WTC11 (cell line): ENCODE measurements at regions not wholly inside any gene's neighbourhood (a gene's known extent, or its start where the extent isn't known, plus 50 kb on each side); places are given as distances from the start of the nearest gene placed in this dataset.

Source experiments
- ATAC-seq: fragments of 200-7000 bp; cut with Tn5 transposase; 2 replicates; pipeline ENCODE4 v1.10.0; 2021; ENCODE audit warnings: mild to moderate bottlenecking, moderate library complexity
- CTCF ChIA-PET: fragments of 300-600 bp; sonication (Branson Sonifier 250); formaldehyde crosslinking; loops from one replicate; lab custom pipeline; 2021; ENCODE audit warnings: antibody characterized with exemption; lab: Charles Lee
- POLR2A ChIA-PET: fragments of 350-600 bp; sonication (Branson Sonifier 250); formaldehyde crosslinking; loops from one replicate; lab custom pipeline; 2021; ENCODE audit warnings: antibody characterized with exemption; lab: Charles Lee
- DNase-seq: peaks from one replicate; pipeline ENCODE4 v3.0.0; 2021; ENCODE audit warnings: low spot score
- H3K27ac Mint-ChIP-seq: 2 replicates; pipeline ENCODE4 v1.8.0; 2021; ENCODE audit warnings: mixed read lengths
- H3K27me3 Mint-ChIP-seq: 2 replicates; pipeline ENCODE4 v1.8.0; 2021; ENCODE audit warnings: low read depth, mild to moderate bottlenecking, moderate library complexity, mixed read lengths
- H3K36me3 Mint-ChIP-seq: 2 replicates; pipeline ENCODE4 v1.8.0; 2021; ENCODE audit warnings: mixed read lengths
- H3K4me1 Mint-ChIP-seq: 2 replicates; pipeline ENCODE4 v1.8.0; 2022; ENCODE audit warnings: mixed read lengths
- H3K4me3 Mint-ChIP-seq: 2 replicates; pipeline ENCODE4 v1.8.0; 2021; ENCODE audit warnings: mild to moderate bottlenecking, moderate library complexity, mixed read lengths
- H3K9me3 Mint-ChIP-seq: 2 replicates; pipeline ENCODE4 v1.8.0; 2021; ENCODE audit warnings: mixed read lengths
- ATF2 ChIP-seq: sonication (generic); formaldehyde crosslinking; IDR thresholded peaks from 2 replicates; pipeline ENCODE4 v1.8.1; 2022; ENCODE audit warnings: low read depth, missing genetic modification reagents, borderline replicate concordance
- ATF3 ChIP-seq: sonication (generic); formaldehyde crosslinking; conservative IDR thresholded peaks from 2 replicates; pipeline ENCODE4 v1.8.1; 2022; ENCODE audit warnings: mild to moderate bottlenecking, missing genetic modification reagents
- CBFB ChIP-seq: sonication (generic); formaldehyde crosslinking; IDR thresholded peaks from 2 replicates; pipeline ENCODE4 v1.8.1; 2022; ENCODE audit warnings: mild to moderate bottlenecking, low read depth, missing genetic modification reagents
- CDX4 ChIP-seq: fragments of 250-450 bp; sonication (Bioruptor Pico); IDR thresholded peaks from 2 replicates; pipeline ENCODE4 v1.9.0; 2021; ENCODE audit warnings: moderate library complexity, mild to moderate bottlenecking, inconsistent platforms, borderline replicate concordance
- CREB1 ChIP-seq: sonication (generic); formaldehyde crosslinking; IDR thresholded peaks from 2 replicates; pipeline ENCODE4 v1.8.0; 2023; ENCODE audit warnings: mild to moderate bottlenecking, missing genetic modification reagents
- E2F5 ChIP-seq: sonication (generic); formaldehyde crosslinking; IDR thresholded peaks from 2 replicates; pipeline ENCODE4 v1.8.1; 2022; ENCODE audit warnings: mild to moderate bottlenecking, moderate library complexity, missing genetic modification reagents
- GABPB1 ChIP-seq: sonication (generic); formaldehyde crosslinking; IDR thresholded peaks from 2 replicates; pipeline ENCODE4 v1.8.1; 2023; ENCODE audit warnings: mild to moderate bottlenecking, missing genetic modification reagents
- GRHL2 ChIP-seq: fragments of 250-450 bp; sonication (Bioruptor Pico); IDR thresholded peaks from 2 replicates; pipeline ENCODE4 v1.8.0; 2022; ENCODE audit warnings: mild to moderate bottlenecking, moderate library complexity; ENCODE audit not compliant: insufficient replicate concordance, severe bottlenecking
- GTF2I ChIP-seq: fragments of 250-450 bp; sonication (Bioruptor Pico); conservative IDR thresholded peaks from 2 replicates; pipeline ENCODE4 v1.4.0; 2021; ENCODE audit warnings: mild to moderate bottlenecking
- HMGA2 ChIP-seq: fragments of 250-450 bp; sonication (Bioruptor Pico); IDR thresholded peaks from 2 replicates; pipeline ENCODE4 v1.4.0; 2021; ENCODE audit warnings: mild to moderate bottlenecking, moderate library complexity
- MAX ChIP-seq: sonication (generic); formaldehyde crosslinking; IDR thresholded peaks from 2 replicates; pipeline ENCODE4 v1.8.0; 2022; ENCODE audit warnings: mild to moderate bottlenecking, missing genetic modification reagents
- NFYB ChIP-seq: sonication (generic); formaldehyde crosslinking; conservative IDR thresholded peaks from 2 replicates; pipeline ENCODE4 v1.8.0; 2022; ENCODE audit warnings: low read depth, missing genetic modification reagents
- NR2C2 ChIP-seq: sonication (generic); formaldehyde crosslinking; IDR thresholded peaks from 2 replicates; pipeline ENCODE4 v1.8.0; 2022; ENCODE audit warnings: mild to moderate bottlenecking, missing genetic modification reagents
- PRDM15 ChIP-seq: sonication (generic); formaldehyde crosslinking; IDR thresholded peaks from 2 replicates; pipeline ENCODE4 v1.8.0; 2022; ENCODE audit warnings: missing genetic modification reagents
- SMAD3 ChIP-seq: sonication (generic); formaldehyde crosslinking; IDR thresholded peaks from 2 replicates; pipeline ENCODE4 v1.8.0; 2022; ENCODE audit warnings: missing genetic modification reagents, mild to moderate bottlenecking, borderline replicate concordance
- SMAD4 ChIP-seq: sonication (generic); formaldehyde crosslinking; IDR thresholded peaks from 2 replicates; pipeline ENCODE4 v1.8.0; 2022; ENCODE audit warnings: mild to moderate bottlenecking, missing genetic modification reagents
- STAT6 ChIP-seq: sonication (generic); formaldehyde crosslinking; conservative IDR thresholded peaks from 2 replicates; pipeline ENCODE4 v1.8.1; 2023; ENCODE audit warnings: mild to moderate bottlenecking, low read depth, missing genetic modification reagents, moderate library complexity
- USF2 ChIP-seq: sonication (generic); formaldehyde crosslinking; IDR thresholded peaks from 2 replicates; pipeline ENCODE4 v1.8.1; 2023; ENCODE audit warnings: mild to moderate bottlenecking, missing genetic modification reagents, moderate library complexity
- ZNF416 ChIP-seq: fragments of 250-450 bp; sonication (Bioruptor Pico); IDR thresholded peaks from 2 replicates; pipeline ENCODE4 v1.9.0; 2021; ENCODE audit warnings: mild to moderate bottlenecking, inconsistent platforms

- TF ChIP-seq CDX4 (CRISPR knock-in tag) = no peak
- no peak for TF ChIP-seq E2F5 (CRISPR knock-in tag)
- TF ChIP-seq CREB1 (CRISPR knock-in tag) = no peak
- TF ChIP-seq SMAD4 = no peak
- TF ChIP-seq HMGA2 (CRISPR knock-in tag) = no peak
- TF ChIP-seq STAT6 (CRISPR knock-in tag) = no peak
- TF ChIP-seq NR2C2 (CRISPR knock-in tag) = no peak
- no peak for TF ChIP-seq PRDM15 (CRISPR knock-in tag)
- no peak for TF ChIP-seq MAX (CRISPR knock-in tag)
- TF ChIP-seq NFYB (CRISPR knock-in tag) = no peak
These were observed 181.2 kb downstream of the FGF9 start (continued) for GRCh38 chr13:21852043-21852442.

GRCh38 chr13:21853779-21854178 is 182.9 kb downstream of the FGF9 start:
- H3K27ac Mint-ChIP-seq = no peak overlapping the region
- ATAC-seq (no peak), DNase-seq (no peak)
- POLR2A ChIA-PET = interaction anchor here (0.6 kb wide), 1 partner anchor 1529 kb away, joined by 3 read pairs; no protein-coding TSS in a partner anchor
- H3K4me3 Mint-ChIP-seq = no peak overlapping the region
- TF ChIP-seq ATF2 (CRISPR knock-in tag) = no peak
- no peak for TF ChIP-seq CBFB (CRISPR knock-in tag)
- no peak for TF ChIP-seq ATF3 (CRISPR knock-in tag)
- no peak for TF ChIP-seq GRHL2 (CRISPR knock-in tag)
- no peak for TF ChIP-seq SMAD3 (CRISPR knock-in tag)
- no peak for TF ChIP-seq ZNF416
- TF ChIP-seq USF2 = no peak
- no peak for TF ChIP-seq GABPB1
- no peak for TF ChIP-seq GTF2I (CRISPR knock-in tag)
- H3K9me3 Mint-ChIP-seq = peaks cover 6% of the 10 kb centered on the region
- no peaks in the 10 kb centered on the region for H3K36me3 Mint-ChIP-seq
- H3K27me3 Mint-ChIP-seq = no peaks in the 10 kb centered on the region; the same call in 1 of the 2 replicates
- CTCF ChIA-PET = no interaction called here
- H3K4me1 Mint-ChIP-seq = peaks cover 15% of the 10 kb centered on the region
